ENCODE measurements at regions not wholly inside any gene's neighbourhood (a gene's known extent, or its start where the extent isn't known, plus 50 kb on each side); places are given as distances from the start of the nearest gene placed in this dataset.

DNA sequence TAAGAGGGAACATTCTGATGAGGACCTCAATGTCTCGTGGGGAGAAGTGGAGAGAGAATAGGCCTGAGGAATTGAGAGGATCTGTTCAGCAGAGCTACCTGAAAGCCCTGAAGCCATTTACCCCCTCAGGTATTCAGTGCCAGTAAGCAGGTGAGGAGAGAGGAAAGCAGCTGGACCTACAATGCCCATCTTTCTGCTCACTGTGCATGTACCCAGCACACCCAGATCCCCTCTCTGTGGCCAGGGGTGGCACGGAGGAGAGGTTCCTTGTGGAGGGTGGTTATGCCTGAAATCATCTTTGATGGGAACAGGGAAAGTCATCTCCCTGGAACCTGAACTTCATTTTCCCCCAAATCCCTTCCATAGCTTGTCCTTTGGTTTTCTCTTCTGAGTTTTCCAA lies 277.8 kb upstream of the B3GAT1 start:
- DNase-seq (ENCODE audit: low spot score), result no peak

DNA sequence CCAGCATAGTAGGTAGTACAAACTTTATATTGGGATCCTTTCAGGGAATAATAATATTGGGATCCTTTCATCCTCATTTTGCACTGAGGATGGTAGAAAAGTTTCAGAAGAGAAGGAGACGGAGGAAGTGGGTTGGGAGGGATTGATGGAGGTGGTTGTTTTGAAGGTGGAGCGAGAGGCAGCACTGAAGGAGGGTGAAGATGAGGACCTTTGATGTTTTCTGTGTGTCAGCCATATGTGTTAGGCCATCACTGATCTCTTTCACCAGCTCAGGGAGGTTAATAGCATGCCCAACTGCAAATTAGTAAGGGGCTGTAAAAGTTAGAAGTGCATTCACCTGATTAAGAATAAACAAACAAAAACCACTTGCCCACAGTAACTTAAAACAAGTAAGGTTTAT lies 275.5 kb upstream of the B3GAT1 start:
- DNase-seq (ENCODE audit: low spot score), result no peak

- DNase-seq (ENCODE audit: low spot score), result no peak
These were observed 274.5 kb upstream of the B3GAT1 start for GRCh38 chr11:134686460-134687061.

GRCh38 chr11:134685793-134686380 lies 273.8 kb upstream of the B3GAT1 start:
- no peak for DNase-seq (ENCODE audit: low spot score)

GRCh38 chr11:134684576-134684975 lies 272.5 kb upstream of the B3GAT1 start:
- DNase-seq (ENCODE audit: low spot score), result no peak

DNA sequence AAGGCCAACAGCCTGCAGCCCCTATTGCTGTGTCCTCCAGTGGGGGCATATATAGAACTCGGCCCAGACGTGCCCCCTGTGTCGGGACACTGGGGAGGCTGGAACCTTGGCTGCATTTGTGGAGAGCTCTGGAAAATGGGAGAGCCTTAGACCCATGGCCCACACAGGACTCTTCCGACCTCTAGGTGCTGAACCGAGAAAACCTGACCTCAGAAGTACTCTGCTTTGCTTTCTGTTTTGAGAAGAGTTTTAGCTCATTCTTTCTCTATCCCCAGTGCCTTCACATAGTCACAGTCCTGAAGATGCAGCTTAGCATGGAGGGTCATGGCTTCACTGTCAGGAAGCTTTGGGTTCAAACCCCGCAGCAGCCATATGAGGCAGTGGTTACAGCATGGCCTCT lies 271.8 kb upstream of the B3GAT1 start:
- DNase-seq (ENCODE audit: low spot score), result no peak

GRCh38 chr11:134682577-134682976 lies 270.5 kb upstream of the B3GAT1 start:
- no peak for DNase-seq (ENCODE audit: low spot score)

DNA sequence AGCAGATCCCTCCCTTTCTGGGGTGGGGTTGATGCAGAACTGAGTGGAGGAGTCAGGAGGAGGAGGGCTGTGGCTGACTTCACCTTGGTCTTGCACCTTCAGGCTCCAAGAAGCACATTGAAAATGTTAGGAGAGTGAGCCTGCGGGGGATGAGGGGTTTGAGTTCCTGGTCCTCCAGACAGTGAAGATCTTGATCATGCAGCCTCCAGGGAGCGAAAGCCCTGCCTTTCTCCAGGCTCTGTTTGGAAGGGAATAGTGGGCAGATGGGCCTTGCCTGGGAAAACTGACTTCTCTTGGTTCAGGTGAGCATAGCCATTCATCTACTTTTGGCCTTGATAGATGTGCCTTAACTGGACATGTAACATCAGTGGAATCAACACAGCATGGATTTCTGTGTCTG lies 267.6 kb upstream of the B3GAT1 start:
- peak; percentile 24 for DNase-seq (ENCODE audit: low spot score)

DNA sequence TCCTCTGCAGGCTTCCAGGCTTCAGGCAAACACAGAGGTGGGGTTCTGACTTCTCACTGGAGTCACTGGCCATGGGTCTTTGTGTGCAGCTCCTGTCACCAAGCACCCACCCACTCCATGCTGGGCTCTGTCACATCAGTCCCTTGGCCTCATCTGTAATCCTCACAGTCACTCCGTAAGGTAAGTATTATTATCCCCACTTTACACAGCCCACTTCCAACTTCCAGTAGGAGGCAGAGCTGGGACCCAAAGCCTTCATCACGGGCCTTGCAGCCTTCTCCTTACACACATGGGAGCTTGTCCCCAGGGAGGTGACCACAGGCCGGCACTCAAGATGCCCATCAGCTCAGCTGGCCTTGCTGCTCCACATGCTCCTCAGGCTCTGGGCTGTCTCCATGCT lies 266.7 kb upstream of the B3GAT1 start:
- peak; percentile 23 for DNase-seq (ENCODE audit: low spot score)

- peak; percentile 8 for DNase-seq (ENCODE audit: low spot score)
These were observed 266.0 kb upstream of the B3GAT1 start for GRCh38 chr11:134677891-134678551.

DNA sequence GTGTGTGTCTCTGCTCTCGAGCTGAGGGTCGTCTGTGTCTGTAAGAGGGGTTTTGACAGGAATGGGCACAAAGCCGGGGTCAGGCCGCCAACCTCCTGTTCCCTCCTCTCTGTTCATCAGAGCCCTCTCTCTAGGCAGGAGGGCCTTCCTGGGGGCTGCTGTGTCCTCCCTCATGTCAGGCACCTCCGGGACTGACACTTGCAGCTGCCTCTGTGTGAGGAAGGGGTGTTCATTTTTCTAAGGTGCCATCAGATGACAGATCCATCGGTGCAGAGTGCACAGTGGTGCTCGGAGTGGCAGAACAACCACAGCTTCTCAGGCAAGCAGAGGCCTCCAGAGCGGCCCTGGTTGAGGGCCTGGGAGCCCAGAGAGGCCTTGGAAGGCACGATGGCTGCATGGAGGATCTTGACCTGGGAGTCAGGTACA lies 265.4 kb upstream of the B3GAT1 start:
- DNase-seq (ENCODE audit: low spot score), result peak; percentile 23

DNA sequence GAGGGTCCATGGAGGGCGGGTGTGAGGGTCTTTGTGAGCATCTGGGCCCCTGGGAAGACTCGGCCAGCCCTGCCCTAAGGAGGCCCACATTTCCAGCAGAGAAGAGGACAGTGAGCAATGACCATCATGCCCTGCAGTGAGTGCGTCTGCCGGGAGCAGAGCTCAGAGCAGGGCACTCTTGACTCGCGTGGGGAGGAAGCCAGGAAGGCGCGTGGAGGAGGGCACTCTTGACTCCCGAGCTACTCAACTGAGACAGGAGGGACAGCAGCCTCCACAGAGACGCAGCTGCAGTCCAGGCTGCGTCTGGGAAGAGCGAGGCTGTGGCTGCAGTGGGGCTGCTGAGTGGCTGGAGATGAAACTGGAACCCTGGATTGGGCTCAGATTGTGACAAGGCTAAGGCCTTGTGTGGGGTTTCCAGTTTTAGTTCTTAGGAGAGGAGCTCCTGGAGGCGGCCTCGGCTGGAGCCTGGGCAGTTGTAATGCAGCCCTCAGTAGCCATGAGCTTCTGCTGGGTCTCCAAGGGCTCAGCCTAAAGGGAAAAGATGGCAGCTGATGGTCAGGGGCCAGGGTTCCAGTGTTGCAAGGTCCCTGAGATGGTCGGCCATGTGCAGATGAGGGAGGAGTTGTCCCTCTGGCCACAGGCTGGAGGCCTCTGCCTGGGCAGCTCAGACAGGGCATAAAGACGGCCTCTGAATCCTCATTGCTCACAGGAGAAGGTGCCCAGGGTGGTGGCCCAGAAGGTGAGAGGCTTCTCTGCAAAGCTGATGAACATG lies 264.7 kb upstream of the B3GAT1 start:
- DNase-seq (ENCODE audit: low spot score), result peak; percentile 29

DNA sequence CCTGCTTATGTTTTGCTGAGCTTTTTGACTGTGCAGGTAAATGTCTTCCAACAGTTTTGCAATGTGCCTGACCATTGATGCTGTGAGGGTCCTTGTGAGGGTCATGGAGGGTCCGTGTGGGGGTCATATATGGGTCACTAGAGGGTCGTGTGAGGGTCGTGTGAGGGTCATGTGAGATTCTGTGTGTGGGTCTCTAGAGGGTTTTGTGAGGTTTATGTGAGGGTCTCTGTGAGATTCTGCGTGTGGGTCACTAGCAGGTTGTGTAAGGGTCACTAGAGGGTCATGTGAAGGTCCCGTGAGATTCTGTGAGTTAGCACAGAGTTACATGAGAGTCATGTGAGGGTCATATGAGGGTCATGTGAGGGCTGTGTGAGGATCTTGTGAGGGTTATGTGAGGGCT lies 263.9 kb upstream of the B3GAT1 start:
- peak; percentile 5 for DNase-seq (ENCODE audit: low spot score)

DNA sequence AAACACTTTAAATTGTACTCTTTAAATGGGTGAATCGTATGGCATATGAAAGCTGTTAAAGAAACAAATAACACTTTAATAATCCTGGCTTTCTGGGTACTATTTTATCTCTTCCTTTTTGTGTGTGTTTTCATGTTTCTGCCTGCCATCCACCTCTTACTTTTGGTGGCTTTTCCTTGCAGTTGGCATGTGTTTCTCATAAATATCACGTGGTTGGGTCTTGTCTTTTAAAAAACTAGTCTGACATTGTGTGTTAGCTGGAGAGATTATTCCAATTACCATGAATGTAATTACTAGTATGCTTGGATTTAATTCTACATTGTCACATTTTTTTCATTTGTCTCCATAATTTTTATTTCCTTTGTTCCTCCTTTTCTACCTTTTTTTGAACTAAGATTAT lies 262.9 kb upstream of the B3GAT1 start:
- DNase-seq (ENCODE audit: low spot score), result no peak

DNA sequence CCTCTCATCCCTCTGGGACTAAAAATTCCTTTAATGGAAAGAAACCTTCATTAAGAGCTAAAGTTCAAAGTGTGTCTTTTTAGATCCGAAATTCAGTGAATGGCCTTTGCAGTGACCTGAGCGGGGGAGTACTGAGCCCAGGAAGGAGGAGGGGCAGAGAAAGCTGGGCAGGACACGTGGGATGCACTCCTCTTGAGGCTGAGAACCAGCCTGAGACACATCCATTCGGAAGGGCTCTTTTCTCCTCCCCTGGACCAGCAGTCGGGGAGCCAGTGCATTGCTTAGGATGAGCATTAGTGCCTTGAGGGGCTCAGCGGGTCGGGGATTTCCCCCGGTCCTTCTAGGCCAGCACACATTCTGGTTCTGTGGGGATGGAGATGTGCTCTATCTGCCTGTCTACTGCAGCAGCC lies 258.9 kb upstream of the B3GAT1 start:
- no peak for DNase-seq (ENCODE audit: low spot score)

GRCh38 chr11:134670247-134670782 lies 258.3 kb upstream of the B3GAT1 start:
- peak; percentile 10 for DNase-seq (ENCODE audit: low spot score)

- peak; percentile 35 for DNase-seq (ENCODE audit: low spot score)
These were observed 257.8 kb upstream of the B3GAT1 start for GRCh38 chr11:134669796-134670195.

- DNase-seq (ENCODE audit: low spot score), result peak; percentile 28
These were observed 256.8 kb upstream of the B3GAT1 start for GRCh38 chr11:134668796-134669195.

DNA sequence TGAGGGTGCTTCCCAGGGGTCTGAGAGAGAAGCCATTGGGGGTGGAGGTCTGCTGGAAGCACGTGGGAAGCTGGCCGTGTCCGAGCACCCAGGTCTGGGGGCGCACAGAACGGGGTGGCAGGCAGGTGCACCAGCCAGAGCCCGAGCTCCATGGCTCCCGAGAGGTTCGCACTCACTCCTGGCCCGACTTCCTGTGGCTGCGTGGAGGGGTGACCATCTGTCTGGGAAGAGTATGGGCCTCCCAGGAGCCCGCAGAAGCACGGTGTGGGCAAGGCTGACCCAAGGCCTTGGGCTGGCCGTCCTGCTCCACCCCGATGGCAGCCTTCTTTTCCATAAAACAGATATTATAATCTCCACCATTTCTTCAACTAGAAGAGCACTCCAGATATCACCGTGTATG lies 256.0 kb upstream of the B3GAT1 start:
- DNase-seq (ENCODE audit: low spot score), result peak; percentile 35

DNA sequence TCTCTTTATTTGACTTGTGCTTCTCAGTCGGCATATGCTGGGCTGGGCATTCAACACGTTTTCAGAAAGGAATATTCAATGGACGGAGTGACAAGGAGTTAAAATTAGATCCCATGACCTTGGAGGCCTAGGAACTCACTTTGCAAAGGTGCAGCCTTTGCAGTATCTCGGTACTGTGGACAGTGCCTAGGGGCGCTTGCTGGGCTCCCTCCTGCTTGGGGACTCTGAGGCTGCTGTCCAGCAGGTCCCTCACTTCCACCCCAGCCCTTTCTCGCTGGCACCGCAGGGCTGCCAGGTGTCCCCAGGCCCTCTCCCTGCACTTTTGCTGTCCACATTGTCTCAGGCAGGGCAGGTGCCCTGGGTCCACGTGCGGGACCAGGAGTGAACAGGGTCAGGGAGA lies 255.5 kb upstream of the B3GAT1 start:
- DNase-seq (ENCODE audit: low spot score), result peak; percentile 24

DNA sequence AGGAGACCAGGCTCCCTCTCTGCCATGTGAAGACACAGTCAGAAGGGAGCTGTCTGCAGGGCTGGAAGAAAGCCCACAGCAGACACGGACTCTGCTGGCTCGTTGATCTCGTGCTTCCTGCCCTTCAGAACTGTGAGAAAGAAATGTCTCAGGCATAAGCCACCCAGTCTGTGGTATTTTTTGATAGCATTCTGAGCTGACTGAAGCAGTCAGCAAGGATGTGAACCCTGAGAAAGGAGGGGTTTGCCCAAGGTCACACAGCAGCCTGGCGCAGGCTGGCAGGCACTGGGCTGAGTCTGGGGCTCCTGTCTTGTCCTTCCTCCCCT lies 255.1 kb upstream of the B3GAT1 start:
- DNase-seq (ENCODE audit: low spot score), result peak; percentile 9
